ENCODE measurements at regions not wholly inside any gene's neighbourhood (a gene's known extent, or its start where the extent isn't known, plus 50 kb on each side); places are given as distances from the start of the nearest gene placed in this dataset.
A peak's percentile ranks its signal among the peaks of the same experiment; 100 is the strongest.

- Histone ChIP-seq H2AFZ (ENCODE audit: low read depth) (no peak overlapping the region), H3K36me3 (ENCODE audit: insufficient read depth) (no peaks in the 10 kb centered on the region), H3K4me3 (IDR thresholded peaks at IDR 0.05; ENCODE audit: insufficient read depth, low read depth, low read length) (no peak overlapping the region), H3K79me2 (ENCODE audit: insufficient read depth, low read depth) (no peaks in the 10 kb centered on the region), H3K9ac (no peak overlapping the region), H3K4me1 (ENCODE audit: low read depth, poor library complexity, severe bottlenecking) (no peaks in the 10 kb centered on the region), H3K27ac (no peak overlapping the region), H4K20me1 (ENCODE audit: insufficient read depth) (no peaks in the 10 kb centered on the region), H3K4me2 (no peak overlapping the region), H3K27me3 (ENCODE audit: insufficient read depth, low read depth) (no peaks in the 10 kb centered on the region)
- TF ChIP-seq, protein P1, sequence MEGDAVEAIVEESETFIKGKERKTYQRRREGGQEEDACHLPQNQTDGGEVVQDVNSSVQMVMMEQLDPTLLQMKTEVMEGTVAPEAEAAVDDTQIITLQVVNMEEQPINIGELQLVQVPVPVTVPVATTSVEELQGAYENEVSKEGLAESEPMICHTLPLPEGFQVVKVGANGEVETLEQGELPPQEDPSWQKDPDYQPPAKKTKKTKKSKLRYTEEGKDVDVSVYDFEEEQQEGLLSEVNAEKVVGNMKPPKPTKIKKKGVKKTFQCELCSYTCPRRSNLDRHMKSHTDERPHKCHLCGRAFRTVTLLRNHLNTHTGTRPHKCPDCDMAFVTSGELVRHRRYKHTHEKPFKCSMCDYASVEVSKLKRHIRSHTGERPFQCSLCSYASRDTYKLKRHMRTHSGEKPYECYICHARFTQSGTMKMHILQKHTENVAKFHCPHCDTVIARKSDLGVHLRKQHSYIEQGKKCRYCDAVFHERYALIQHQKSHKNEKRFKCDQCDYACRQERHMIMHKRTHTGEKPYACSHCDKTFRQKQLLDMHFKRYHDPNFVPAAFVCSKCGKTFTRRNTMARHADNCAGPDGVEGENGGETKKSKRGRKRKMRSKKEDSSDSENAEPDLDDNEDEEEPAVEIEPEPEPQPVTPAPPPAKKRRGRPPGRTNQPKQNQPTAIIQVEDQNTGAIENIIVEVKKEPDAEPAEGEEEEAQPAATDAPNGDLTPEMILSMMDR (conservative IDR thresholded peaks at IDR 0.05; ENCODE audit: low read depth, low read length) = no peak
Observed at GRCh38 chr14:44151130-44151820, 355.8 kb downstream of the FSCB start.

DNA sequence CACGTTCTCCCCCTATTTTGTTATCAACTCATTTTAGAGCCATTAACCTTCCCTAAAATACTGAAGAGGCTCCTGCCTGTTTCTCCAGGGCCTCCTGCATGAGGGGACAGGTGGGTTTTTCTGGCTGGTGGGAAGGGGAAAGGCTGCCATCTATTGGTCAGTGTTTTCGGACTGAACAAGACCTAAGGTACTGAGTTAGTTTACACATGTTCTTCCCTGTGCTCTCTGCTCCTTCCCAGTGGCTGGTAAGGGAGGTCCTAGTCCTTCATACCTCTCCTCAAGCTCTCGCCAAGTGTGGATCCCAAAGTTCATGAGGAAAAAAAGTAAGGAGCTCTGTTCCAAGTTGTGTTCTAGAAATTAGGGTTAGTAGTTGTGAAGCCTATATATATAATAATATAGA, 357.5 kb downstream of the FSCB start:
- H3K4me2 ChIP-seq = no peak overlapping the region
- no peaks in the 10 kb centered on the region for H3K4me1 ChIP-seq (ENCODE audit: low read depth, poor library complexity, severe bottlenecking)
- H4K20me1 ChIP-seq (ENCODE audit: insufficient read depth) = no peaks in the 10 kb centered on the region
- no peaks in the 10 kb centered on the region for H3K36me3 ChIP-seq (ENCODE audit: insufficient read depth)
- no peak overlapping the region for H3K9ac ChIP-seq
- no peak overlapping the region for H3K4me3 ChIP-seq (IDR thresholded peaks at IDR 0.05; ENCODE audit: insufficient read depth, low read depth, low read length)
- no peaks in the 10 kb centered on the region for H3K79me2 ChIP-seq (ENCODE audit: insufficient read depth, low read depth)
- TF ChIP-seq, protein P1 (conservative IDR thresholded peaks at IDR 0.05; ENCODE audit: low read depth, low read length) = no peak; the same call in 1 of the 2 replicates
- no peak overlapping the region for H2AFZ ChIP-seq (ENCODE audit: low read depth)
- H3K27me3 ChIP-seq (ENCODE audit: insufficient read depth, low read depth) = no peaks in the 10 kb centered on the region
- H3K27ac ChIP-seq = no peak overlapping the region

GRCh38 chr14:44142006-44142405, 365.1 kb downstream of the FSCB start:
- no peak overlapping the region for H3K4me3 ChIP-seq (IDR thresholded peaks at IDR 0.05; ENCODE audit: insufficient read depth, low read depth, low read length)
- H3K9ac ChIP-seq = no peak overlapping the region
- H4K20me1 ChIP-seq (ENCODE audit: insufficient read depth) = no peaks in the 10 kb centered on the region
- no peaks in the 10 kb centered on the region for H3K4me1 ChIP-seq (ENCODE audit: low read depth, poor library complexity, severe bottlenecking)
- H3K79me2 ChIP-seq (ENCODE audit: insufficient read depth, low read depth) = no peaks in the 10 kb centered on the region
- no peak overlapping the region for H3K27ac ChIP-seq
- H3K36me3 ChIP-seq (ENCODE audit: insufficient read depth) = no peaks in the 10 kb centered on the region
- no peak overlapping the region for H3K4me2 ChIP-seq
- TF ChIP-seq, protein P1 (conservative IDR thresholded peaks at IDR 0.05; ENCODE audit: low read depth, low read length) = no peak
- H2AFZ ChIP-seq (ENCODE audit: low read depth) = no peak overlapping the region
- H3K27me3 ChIP-seq (ENCODE audit: insufficient read depth, low read depth) = no peaks in the 10 kb centered on the region

DNA sequence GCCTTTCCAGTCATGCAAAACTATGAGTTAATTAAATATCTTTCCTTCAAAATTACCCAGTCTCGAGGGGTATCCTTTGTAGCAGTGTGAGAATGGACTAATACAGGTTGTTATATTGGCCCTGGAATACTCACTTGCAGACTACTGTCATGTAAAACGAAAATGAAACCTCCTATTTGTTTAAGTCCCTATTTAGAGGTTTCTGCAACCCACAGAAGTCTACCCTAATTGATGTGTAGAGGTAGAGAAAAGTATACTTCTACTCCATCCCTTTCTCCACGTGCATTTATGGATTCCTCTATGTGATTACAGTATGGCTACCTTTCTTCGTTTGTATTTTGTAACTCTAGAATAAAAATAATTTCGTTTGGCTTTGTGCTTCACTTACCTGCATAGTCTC, 371.1 kb downstream of the FSCB start:
- Histone ChIP-seq H4K20me1 (ENCODE audit: insufficient read depth) (no peaks in the 10 kb centered on the region), H3K4me1 (ENCODE audit: low read depth, poor library complexity, severe bottlenecking) (peaks cover 4% of the 10 kb centered on the region), H3K27ac (no peak overlapping the region), H3K36me3 (ENCODE audit: insufficient read depth) (no peaks in the 10 kb centered on the region), H3K27me3 (ENCODE audit: insufficient read depth, low read depth) (no peaks in the 10 kb centered on the region), H3K9ac (no peak overlapping the region), H3K4me2 (0 out of 2 replicates have a peak overlapping the region, but pooled peaks have one; percentile 29), H2AFZ (ENCODE audit: low read depth) (peak overlapping the region; percentile 30; the same call in 1 of the 2 replicates), H3K79me2 (ENCODE audit: insufficient read depth, low read depth) (no peaks in the 10 kb centered on the region), H3K4me3 (IDR thresholded peaks at IDR 0.05; ENCODE audit: insufficient read depth, low read depth, low read length) (no peak overlapping the region)
- TF ChIP-seq, protein P1 (conservative IDR thresholded peaks at IDR 0.05; ENCODE audit: low read depth, low read length) = no peak

Data from KMS-11 (cell line).